B cell (primary cell): ENCODE measurements at regions not wholly inside any gene's neighbourhood (a gene's known extent, or its start where the extent isn't known, plus 50 kb on each side); places are given as distances from the start of the nearest gene placed in this dataset.

Experiments
- ATAC-seq: fragments of 200-7000 bp; cut with Tn5 transposase; one replicate; pipeline ENCODE4 v1.10.0; 2021; ENCODE audit warnings: low read depth, mild to moderate bottlenecking, moderate number of reproducible peaks, moderate library complexity
- CTCF ChIA-PET: fragments of 350-600 bp; sonication (Branson Sonifier 250); formaldehyde crosslinking; loops from one replicate; lab custom pipeline; 2021; ENCODE audit warnings: antibody characterized with exemption, inconsistent platforms; lab: Charles Lee
- POLR2A ChIA-PET: fragments of 350-600 bp; sonication (Branson Sonifier 250); formaldehyde crosslinking; loops from one replicate; lab custom pipeline; 2021; ENCODE audit warnings: antibody characterized with exemption; lab: Charles Lee
- DNase-seq: peaks from one replicate; pipeline ENCODE4 v3.0.0; 2013
- H2AFZ ChIP-seq: 2 replicates; pipeline ENCODE4 v1.6.1; 2012; ENCODE audit warnings: mild to moderate bottlenecking, low read depth, low read length; ENCODE audit not compliant: insufficient read depth, poor library complexity, severe bottlenecking
- H3K27ac ChIP-seq, 2 donors: 1 replicate in 1 of 2; 2 replicates in 1 of 2; pipeline ENCODE4 v1.5.1; 2012 to 2013; ENCODE audit warnings: low read length in 2 of 2, mild to moderate bottlenecking in 2 of 2, moderate library complexity in 1 of 2
- H3K27me3 ChIP-seq, 4 experiments: fragments of 200-600 bp in 1 of 4; sonication (generic) in 1 of 4; replicated peaks in 1 of 4; 1 replicate in 2 of 4; 2 replicates in 2 of 4; pipeline versions ENCODE4 v1.6.1 to v1.7.0; 2013 to 2016; ENCODE audit warnings: low read length in 3 of 4, mild to moderate bottlenecking in 2 of 4, mixed read lengths in 1 of 4, moderate library complexity in 1 of 4; ENCODE audit not compliant: insufficient read depth in 4 of 4, control insufficient read depth in 3 of 4; ENCODE audit errors: control extremely low read depth in 1 of 4
- H3K36me3 ChIP-seq, 2 experiments: replicated peaks in 1 of 2; 1 replicate in 1 of 2; 2 replicates in 1 of 2; pipeline versions ENCODE4 v1.6.1 to v1.7.1; 2013; ENCODE audit warnings: low read length in 1 of 2; ENCODE audit not compliant: insufficient read depth in 2 of 2, control insufficient read depth in 1 of 2; ENCODE audit errors: control extremely low read depth in 1 of 2, extremely low read depth in 1 of 2
- H3K4me1 ChIP-seq, 2 donors: fragments of 200-600 bp in 1 of 2; sonication (generic) in 1 of 2; 1 replicate in 1 of 2; 2 replicates in 1 of 2; pipeline versions ENCODE4 v1.5.1 to v1.6.1; 2013 to 2017; ENCODE audit warnings: low read length in 2 of 2; ENCODE audit not compliant: control insufficient read depth in 2 of 2, insufficient read depth in 2 of 2
- H3K4me2 ChIP-seq: replicated peaks from 2 replicates; pipeline ENCODE3; 2012; ENCODE audit warnings: mild to moderate bottlenecking, low read depth, low read length; ENCODE audit not compliant: poor library complexity, severe bottlenecking
- H3K4me3 ChIP-seq, 5 experiments: fragments of 200-600 bp in 1 of 5; sonication (generic) in 1 of 5; 1 replicate in 3 of 5; 2 replicates in 2 of 5; pipeline versions ENCODE4 v1.5.1 to v1.7.0; 2011 to 2016; ENCODE audit warnings: low read length in 4 of 5, mild to moderate bottlenecking in 4 of 5, low read depth in 2 of 5, control low read depth in 1 of 5, moderate library complexity in 1 of 5; ENCODE audit not compliant: insufficient read depth in 1 of 5; ENCODE audit errors: control extremely low read depth in 1 of 5, extremely low read depth in 1 of 5
- H3K79me2 ChIP-seq: fragments of 200-600 bp; sonication (generic); one replicate; pipeline ENCODE4 v1.6.0; 2016; ENCODE audit warnings: low read length; ENCODE audit not compliant: control insufficient read depth, insufficient read depth
- H3K9ac ChIP-seq: fragments of 200-600 bp; sonication (generic); 2 replicates; pipeline ENCODE4 v1.6.1; 2017; ENCODE audit warnings: mild to moderate bottlenecking, low read length, moderate library complexity
- H3K9me3 ChIP-seq, 3 donors: one replicate each; pipeline versions ENCODE4 v1.6.1 to v1.7.1; 2013; ENCODE audit warnings: low read length in 2 of 3; ENCODE audit not compliant: control insufficient read depth in 2 of 3, insufficient read depth in 1 of 3; ENCODE audit errors: control extremely low read depth in 1 of 3
- H4K20me1 ChIP-seq: 2 replicates; pipeline ENCODE4 v1.6.0; 2012; ENCODE audit warnings: mild to moderate bottlenecking, low read length; ENCODE audit not compliant: insufficient read depth, control insufficient read depth, poor library complexity, severe bottlenecking
- H3K27ac Mint-ChIP-seq: one replicate; pipeline ENCODE4 v1.8.0; 2021; ENCODE audit warnings: mixed read lengths
- H3K27me3 Mint-ChIP-seq: one replicate; pipeline ENCODE4 v1.8.0; 2021; ENCODE audit warnings: mixed read lengths
- H3K4me1 Mint-ChIP-seq: one replicate; pipeline ENCODE4 v1.8.0; 2021; ENCODE audit warnings: mixed read lengths
- H3K4me3 Mint-ChIP-seq: one replicate; pipeline ENCODE4 v1.8.0; 2021; ENCODE audit warnings: mixed read lengths
- H3K9me3 Mint-ChIP-seq: one replicate; pipeline ENCODE4 v1.8.0; 2022; ENCODE audit warnings: mixed read lengths; ENCODE audit not compliant: insufficient read depth
- CTCF ChIP-seq: fragments of 200-600 bp; IDR thresholded peaks from one replicate; pipeline ENCODE4 v1.8.0; 2022; ENCODE audit warnings: antibody characterized with exemption, mild to moderate bottlenecking
- EZH2 ChIP-seq: IDR thresholded peaks from 2 replicates; pipeline ENCODE4 v1.6.1; 2012; ENCODE audit warnings: borderline replicate concordance, low read depth, mild to moderate bottlenecking, moderate library complexity, low read length; ENCODE audit not compliant: insufficient read depth, poor library complexity, severe bottlenecking
- WGBS: methylation state at CpG from one replicate; pipeline ENCODE4 v1.1.5; 2013; ENCODE audit warnings: missing lambda C conversion rate; ENCODE audit not compliant: insufficient coverage; 5-methylcytosine and 5-hydroxymethylcytosine counted together
- intact Hi-C: fragments of 100-400 bp; cut with micrococcal nuclease; formaldehyde crosslinking; loops from one replicate; pipeline ENCODE4 v1.10.0; 2022

- no peaks in the 10 kb centered on the region for H3K36me3 ChIP-seq
- H3K4me2 ChIP-seq, result no peak overlapping the region
- no peak overlapping the region for H3K27ac ChIP-seq
- H3K4me3 ChIP-seq, result no peak overlapping the region
- peaks cover 4 to 7% of the 10 kb centered on the region in 2 donors for H3K4me1 ChIP-seq
- DNase-seq, result no peak
- no peak for ATAC-seq
- Mint-ChIP-seq H3K4me3 (no peak overlapping the region), H3K4me1 (peaks cover 9% of the 10 kb centered on the region), H3K27ac (no peak overlapping the region), H3K27me3 (no peaks in the 10 kb centered on the region), H3K9me3 (peaks cover 2% of the 10 kb centered on the region)
- intact Hi-C loops, result no loop called here
- no peak overlapping the region for H2AFZ ChIP-seq
- H3K9ac ChIP-seq, result no peak overlapping the region
- ChIA-PET POLR2A (no interaction called here), CTCF (no interaction called here)
- no peaks in the 10 kb centered on the region for H4K20me1 ChIP-seq
- no peaks in the 10 kb centered on the region for H3K79me2 ChIP-seq
- WGBS, result no CpG with 5 or more reads among the region's 1 CpG
- no peaks in the 10 kb centered on the region for H3K27me3 ChIP-seq
- H3K9me3 ChIP-seq, result peaks cover 0 to 3% (median 2%) of the 10 kb centered on the region in 3 donors
- TF ChIP-seq EZH2, result no peak
- TF ChIP-seq CTCF, result no peak
Observed at GRCh38 chr15:66999046-66999968, 66.1 kb upstream of the SMAD3 start.

GRCh38 chr15:67000896-67001295, 64.5 kb upstream of the SMAD3 start:
- intact Hi-C loops, result no loop called here
- no peak overlapping the region for H2AFZ ChIP-seq
- no peaks in the 10 kb centered on the region for H3K27me3 ChIP-seq
- no peak overlapping the region for H3K27ac Mint-ChIP-seq
- peaks cover 14% of the 10 kb centered on the region for H3K4me1 Mint-ChIP-seq
- WGBS, result 100% methylated on average over 1 of the region's 14 CpGs
- no peak for TF ChIP-seq CTCF
- no peak for TF ChIP-seq EZH2
- no peak for ATAC-seq
- H3K27ac ChIP-seq, result no peak overlapping the region
- POLR2A ChIA-PET, result interaction anchor here (1.5 kb wide), 1 partner anchor 80 kb away, joined by 7 read pairs; no protein-coding TSS in a partner anchor
- H3K36me3 ChIP-seq, result no peaks in the 10 kb centered on the region
- H3K9me3 ChIP-seq, result peaks cover 0 to 3% (median 2%) of the 10 kb centered on the region in 3 donors
- no peak overlapping the region for H3K4me3 ChIP-seq
- DNase-seq, result no peak
- no peaks in the 10 kb centered on the region for H3K27me3 Mint-ChIP-seq
- CTCF ChIA-PET, result no interaction called here
- no peaks in the 10 kb centered on the region for H4K20me1 ChIP-seq
- H3K4me3 Mint-ChIP-seq, result no peak overlapping the region
- no peaks in the 10 kb centered on the region for H3K79me2 ChIP-seq
- no peak overlapping the region for H3K9ac ChIP-seq
- H3K4me1 ChIP-seq, result peaks cover 8 to 13% of the 10 kb centered on the region in 2 donors
- no peak overlapping the region for H3K4me2 ChIP-seq
- peaks cover 2% of the 10 kb centered on the region for H3K9me3 Mint-ChIP-seq
